GM21737 (cell line): ENCODE measurements at regions not wholly inside any gene's neighbourhood (a gene's known extent, or its start where the extent isn't known, plus 50 kb on each side); places are given as distances from the start of the nearest gene placed in this dataset.
"Not testable (repeated sequence)": the region's sequence is repeated elsewhere in the genome, so short reads cannot be mapped to it uniquely, and the experiment has no call there.

Source experiments
- ATAC-seq: cut with Tn5 transposase; IDR thresholded peaks from one replicate; pipeline ENCODE4 v1.9.1; 2021; ENCODE audit warnings: mild to moderate bottlenecking, moderate library complexity; ENCODE audit not compliant: unreplicated experiment

- ATAC-seq = no peak
Measured at GRCh38 chr5:7269591-7270274, 126.2 kb upstream of the ADCY2 start.

- ATAC-seq = no peak
Measured at GRCh38 chr5:7271435-7272084, 124.4 kb upstream of the ADCY2 start.

GRCh38 chr5:7272408-7272965 is 123.5 kb upstream of the ADCY2 start:
- no peak for ATAC-seq

GRCh38 chr5:7274203-7274602 is 121.7 kb upstream of the ADCY2 start:
- no peak for ATAC-seq

- not testable (repeated sequence) for ATAC-seq
Measured at GRCh38 chr5:7289634-7290033, 106.3 kb upstream of the ADCY2 start.

GRCh38 chr5:7297821-7298220 is 98.1 kb upstream of the ADCY2 start:
- not testable (repeated sequence) for ATAC-seq

- ATAC-seq = not testable (repeated sequence)
Measured at GRCh38 chr5:7299731-7300130, 96.2 kb upstream of the ADCY2 start.

- not testable (repeated sequence) for ATAC-seq
Measured at GRCh38 chr5:7305000-7305674, 90.8 kb upstream of the ADCY2 start.

GRCh38 chr5:7306556-7306955 is 89.4 kb upstream of the ADCY2 start:
- not testable (repeated sequence) for ATAC-seq

- ATAC-seq = not testable (repeated sequence)
Measured at GRCh38 chr5:7307709-7308108, 88.2 kb upstream of the ADCY2 start.

GRCh38 chr5:7309715-7310114 is 86.2 kb upstream of the ADCY2 start:
- not testable (repeated sequence) for ATAC-seq

GRCh38 chr5:7310656-7311055 is 85.3 kb upstream of the ADCY2 start:
- ATAC-seq = not testable (repeated sequence)

- ATAC-seq = no peak
Measured at GRCh38 chr5:7315118-7315517, 80.8 kb upstream of the ADCY2 start.

GRCh38 chr5:7317751-7318150 is 78.2 kb upstream of the ADCY2 start:
- ATAC-seq = no peak

GRCh38 chr5:7320701-7321301 is 75.1 kb upstream of the ADCY2 start:
- ATAC-seq = no peak

GRCh38 chr5:7321724-7322123 is 74.2 kb upstream of the ADCY2 start:
- no peak for ATAC-seq

- no peak for ATAC-seq
Measured at GRCh38 chr5:7324919-7325318, 71.0 kb upstream of the ADCY2 start.

GRCh38 chr5:7325975-7326913 is 69.7 kb upstream of the ADCY2 start:
- ATAC-seq = no peak

- ATAC-seq = no peak
Measured at GRCh38 chr5:7329141-7329540, 66.8 kb upstream of the ADCY2 start.

GRCh38 chr5:7329712-7330111 is 66.2 kb upstream of the ADCY2 start:
- ATAC-seq = no peak
